ENCODE measurements at regions not wholly inside any gene's neighbourhood (a gene's known extent, or its start where the extent isn't known, plus 50 kb on each side); places are given as distances from the start of the nearest gene placed in this dataset.

DNA sequence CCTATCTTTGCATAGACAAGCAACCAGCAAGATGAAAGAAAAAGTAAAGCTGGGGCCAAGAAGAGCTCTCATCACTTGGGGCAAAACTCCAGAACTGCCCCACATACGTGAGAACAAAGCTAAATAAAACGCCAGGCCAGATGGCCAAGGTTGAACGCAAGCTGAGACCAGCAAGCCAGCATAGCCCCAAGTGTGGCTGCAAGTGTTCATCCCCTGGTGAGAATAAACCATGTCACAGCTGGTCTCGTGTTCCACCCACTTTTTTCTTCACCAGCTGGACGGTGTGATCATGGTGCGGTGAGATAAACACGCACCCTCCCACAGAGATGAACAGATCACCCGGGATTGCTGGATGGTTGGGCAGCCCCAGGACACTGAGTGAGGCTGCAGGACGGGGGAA, 109.6 kb upstream of the CACNA1A start:
- TF ChIP-seq POLR2AphosphoS5 (IDR thresholded peaks at IDR 0.05; ENCODE audit: low read depth), result no peak
- TF ChIP-seq CTCF (conservative IDR thresholded peaks at IDR 0.05; ENCODE audit: low read depth in 2 of 2), result no peak
- TF ChIP-seq ETS1 (IDR thresholded peaks at IDR 0.05), result no peak
- no peak for TF ChIP-seq CREB1 (CRISPR knock-in tag; IDR thresholded peaks at IDR 0.05; ENCODE audit: low read depth)
- TF ChIP-seq EZH2 (IDR thresholded peaks at IDR 0.05; ENCODE audit: low read depth, unreplicated experiment), result no peak
- TF ChIP-seq, protein P1, sequence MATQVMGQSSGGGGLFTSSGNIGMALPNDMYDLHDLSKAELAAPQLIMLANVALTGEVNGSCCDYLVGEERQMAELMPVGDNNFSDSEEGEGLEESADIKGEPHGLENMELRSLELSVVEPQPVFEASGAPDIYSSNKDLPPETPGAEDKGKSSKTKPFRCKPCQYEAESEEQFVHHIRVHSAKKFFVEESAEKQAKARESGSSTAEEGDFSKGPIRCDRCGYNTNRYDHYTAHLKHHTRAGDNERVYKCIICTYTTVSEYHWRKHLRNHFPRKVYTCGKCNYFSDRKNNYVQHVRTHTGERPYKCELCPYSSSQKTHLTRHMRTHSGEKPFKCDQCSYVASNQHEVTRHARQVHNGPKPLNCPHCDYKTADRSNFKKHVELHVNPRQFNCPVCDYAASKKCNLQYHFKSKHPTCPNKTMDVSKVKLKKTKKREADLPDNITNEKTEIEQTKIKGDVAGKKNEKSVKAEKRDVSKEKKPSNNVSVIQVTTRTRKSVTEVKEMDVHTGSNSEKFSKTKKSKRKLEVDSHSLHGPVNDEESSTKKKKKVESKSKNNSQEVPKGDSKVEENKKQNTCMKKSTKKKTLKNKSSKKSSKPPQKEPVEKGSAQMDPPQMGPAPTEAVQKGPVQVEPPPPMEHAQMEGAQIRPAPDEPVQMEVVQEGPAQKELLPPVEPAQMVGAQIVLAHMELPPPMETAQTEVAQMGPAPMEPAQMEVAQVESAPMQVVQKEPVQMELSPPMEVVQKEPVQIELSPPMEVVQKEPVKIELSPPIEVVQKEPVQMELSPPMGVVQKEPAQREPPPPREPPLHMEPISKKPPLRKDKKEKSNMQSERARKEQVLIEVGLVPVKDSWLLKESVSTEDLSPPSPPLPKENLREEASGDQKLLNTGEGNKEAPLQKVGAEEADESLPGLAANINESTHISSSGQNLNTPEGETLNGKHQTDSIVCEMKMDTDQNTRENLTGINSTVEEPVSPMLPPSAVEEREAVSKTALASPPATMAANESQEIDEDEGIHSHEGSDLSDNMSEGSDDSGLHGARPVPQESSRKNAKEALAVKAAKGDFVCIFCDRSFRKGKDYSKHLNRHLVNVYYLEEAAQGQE (IDR thresholded peaks at IDR 0.05; ENCODE audit: unreplicated experiment), result no peak
- no peak for TF ChIP-seq EZH2phosphoT487 (IDR thresholded peaks at IDR 0.05; ENCODE audit: unreplicated experiment)
- TF ChIP-seq STAT1 (IDR thresholded peaks at IDR 0.05; ENCODE audit: unreplicated experiment), result no peak
- no peak for TF ChIP-seq ZNF462 (CRISPR knock-in tag; IDR thresholded peaks at IDR 0.05)
- no peak for TF ChIP-seq JUNB (IDR thresholded peaks at IDR 0.05; ENCODE audit: unreplicated experiment)
- TF ChIP-seq ZNF331 (CRISPR knock-in tag; IDR thresholded peaks at IDR 0.05; ENCODE audit: low read depth), result no peak
- no peak for TF ChIP-seq ZNF114 (CRISPR knock-in tag; IDR thresholded peaks at IDR 0.05)

Measured in GM23338 (cell line).